ENCODE measurements at regions not wholly inside any gene's neighbourhood (a gene's known extent, or its start where the extent isn't known, plus 50 kb on each side); places are given as distances from the start of the nearest gene placed in this dataset.

- TF ChIP-seq POLR2A (IDR thresholded peaks at IDR 0.05): no peak
- TF ChIP-seq, protein P1, sequence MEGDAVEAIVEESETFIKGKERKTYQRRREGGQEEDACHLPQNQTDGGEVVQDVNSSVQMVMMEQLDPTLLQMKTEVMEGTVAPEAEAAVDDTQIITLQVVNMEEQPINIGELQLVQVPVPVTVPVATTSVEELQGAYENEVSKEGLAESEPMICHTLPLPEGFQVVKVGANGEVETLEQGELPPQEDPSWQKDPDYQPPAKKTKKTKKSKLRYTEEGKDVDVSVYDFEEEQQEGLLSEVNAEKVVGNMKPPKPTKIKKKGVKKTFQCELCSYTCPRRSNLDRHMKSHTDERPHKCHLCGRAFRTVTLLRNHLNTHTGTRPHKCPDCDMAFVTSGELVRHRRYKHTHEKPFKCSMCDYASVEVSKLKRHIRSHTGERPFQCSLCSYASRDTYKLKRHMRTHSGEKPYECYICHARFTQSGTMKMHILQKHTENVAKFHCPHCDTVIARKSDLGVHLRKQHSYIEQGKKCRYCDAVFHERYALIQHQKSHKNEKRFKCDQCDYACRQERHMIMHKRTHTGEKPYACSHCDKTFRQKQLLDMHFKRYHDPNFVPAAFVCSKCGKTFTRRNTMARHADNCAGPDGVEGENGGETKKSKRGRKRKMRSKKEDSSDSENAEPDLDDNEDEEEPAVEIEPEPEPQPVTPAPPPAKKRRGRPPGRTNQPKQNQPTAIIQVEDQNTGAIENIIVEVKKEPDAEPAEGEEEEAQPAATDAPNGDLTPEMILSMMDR (IDR thresholded peaks at IDR 0.05): no peak
Measured at GRCh38 chr5:84872768-84873167, 488.1 kb upstream of the EDIL3 start.

Measured in heart left ventricle (tissue), 13 donors.